GM18508 (cell line): ENCODE measurements at regions not wholly inside any gene's neighbourhood (a gene's known extent, or its start where the extent isn't known, plus 50 kb on each side); places are given as distances from the start of the nearest gene placed in this dataset.
"Not testable (repeated sequence)": the region's sequence is repeated elsewhere in the genome, so short reads cannot be mapped to it uniquely, and the experiment has no call there.

Source experiments
- ATAC-seq: cut with Tn5 transposase; IDR thresholded peaks from one replicate; pipeline ENCODE4 v1.9.1; 2021; ENCODE audit warnings: moderate number of reproducible peaks; ENCODE audit not compliant: insufficient read depth, unreplicated experiment

- ATAC-seq, result no peak
Measured at GRCh38 chr3:59513570-59513969, 463.7 kb upstream of the CFAP20DC start.

DNA sequence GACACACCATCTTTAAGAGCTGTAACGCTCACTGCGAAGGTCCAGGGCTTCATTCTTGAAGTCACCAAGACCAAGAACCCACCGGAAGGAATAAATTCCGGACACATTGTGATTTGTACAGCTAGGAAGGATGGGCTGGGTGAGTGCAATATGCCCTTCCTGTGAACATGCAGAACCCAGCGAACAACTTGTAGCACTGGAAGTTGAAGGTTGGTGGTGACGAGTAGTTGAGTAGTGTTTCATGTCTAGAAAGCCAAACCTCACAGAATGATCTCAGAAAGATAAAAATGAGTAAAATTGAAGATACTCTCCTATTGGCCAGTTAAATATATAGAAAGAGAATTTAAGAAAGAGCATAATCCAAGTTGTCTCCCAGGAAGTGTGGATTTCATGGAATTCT lies 462.2 kb upstream of the CFAP20DC start:
- no peak for ATAC-seq

GRCh38 chr3:59510576-59510975 lies 460.8 kb upstream of the CFAP20DC start:
- no peak for ATAC-seq

GRCh38 chr3:59508273-59508672 lies 458.4 kb upstream of the CFAP20DC start:
- no peak for ATAC-seq

- no peak for ATAC-seq
Measured at GRCh38 chr3:59506191-59506590, 456.4 kb upstream of the CFAP20DC start.

- no peak for ATAC-seq
Measured at GRCh38 chr3:59503441-59503840, 453.6 kb upstream of the CFAP20DC start.

DNA sequence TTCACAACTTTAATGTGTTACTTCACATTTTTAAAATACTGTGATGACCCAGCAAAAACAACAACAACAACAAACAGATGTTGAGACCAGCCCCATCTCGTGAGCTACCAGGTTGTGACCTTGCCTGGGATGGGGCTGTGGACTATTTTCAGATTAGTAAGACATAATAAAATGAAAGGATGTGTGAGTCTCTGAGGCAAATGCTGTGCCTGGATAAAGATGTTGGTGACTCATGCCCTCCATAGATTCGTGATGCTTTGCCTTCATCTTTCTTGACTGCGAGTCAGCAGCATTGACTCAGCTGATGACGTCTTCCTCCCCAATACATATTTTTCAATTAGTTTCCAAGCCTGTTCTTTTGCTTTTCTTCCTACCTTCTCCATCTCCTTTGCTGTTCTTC lies 453.0 kb upstream of the CFAP20DC start:
- no peak for ATAC-seq

DNA sequence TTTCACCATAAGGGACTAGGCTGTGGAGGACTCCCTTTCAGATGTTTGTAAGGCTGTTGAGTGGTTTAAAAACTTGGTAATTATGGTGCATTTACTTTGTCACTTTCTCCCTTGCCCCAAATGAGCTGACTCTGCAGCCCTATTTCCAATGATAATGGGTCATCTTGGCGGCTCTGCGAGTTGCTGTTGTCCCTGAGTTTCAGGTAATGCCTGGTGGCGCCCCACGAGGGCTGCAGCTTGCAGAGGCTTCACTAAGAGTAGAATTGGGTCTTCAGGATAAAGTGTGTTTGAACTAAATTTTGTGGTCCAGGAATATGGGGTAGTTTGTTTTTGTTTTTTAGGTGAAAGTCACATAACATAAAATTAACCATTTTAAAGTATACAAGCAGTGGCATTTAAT lies 450.1 kb upstream of the CFAP20DC start:
- no peak for ATAC-seq

DNA sequence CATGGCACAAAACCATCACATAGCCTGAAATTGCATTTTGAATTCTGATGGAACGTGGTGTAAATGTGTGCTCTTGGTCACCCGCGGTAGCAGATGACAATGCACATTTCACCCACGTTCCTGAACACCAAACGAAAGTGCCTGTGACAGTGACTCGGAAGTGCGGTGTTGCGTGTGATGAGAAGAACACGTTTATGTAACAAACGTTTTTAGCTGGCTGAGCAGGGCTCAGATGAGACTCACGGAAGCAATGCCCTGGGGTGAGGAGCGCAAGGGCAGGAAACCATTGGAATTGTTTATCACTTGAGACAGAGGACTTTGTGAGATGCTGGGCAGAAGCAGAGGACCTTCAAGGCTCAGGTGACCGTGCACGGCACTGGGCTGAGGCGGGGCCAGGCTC lies 449.2 kb upstream of the CFAP20DC start:
- ATAC-seq, result no peak

GRCh38 chr3:59496250-59496649 lies 446.4 kb upstream of the CFAP20DC start:
- ATAC-seq, result no peak

DNA sequence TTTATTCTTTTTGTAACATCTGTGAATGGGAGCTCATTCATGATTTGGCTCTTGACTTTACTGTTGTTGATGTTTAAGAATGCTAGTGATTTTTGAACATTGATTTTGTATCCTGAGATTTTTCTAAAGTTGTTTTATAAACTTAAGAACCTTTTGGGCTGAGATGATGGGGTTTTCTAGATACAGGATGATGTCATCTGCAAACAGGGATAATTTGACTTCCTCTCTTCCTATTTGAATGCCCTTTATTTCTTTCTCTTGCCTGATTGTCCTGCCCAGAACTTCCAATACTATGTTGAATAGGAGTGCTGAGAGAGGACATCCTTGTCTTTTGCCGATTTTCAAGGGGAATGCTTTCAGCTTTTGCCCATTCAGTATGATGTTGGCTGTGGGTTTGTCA lies 445.1 kb upstream of the CFAP20DC start:
- not testable (repeated sequence) for ATAC-seq

GRCh38 chr3:59486520-59486919 lies 436.7 kb upstream of the CFAP20DC start:
- ATAC-seq, result no peak

- no peak for ATAC-seq
Measured at GRCh38 chr3:59483191-59483590, 433.4 kb upstream of the CFAP20DC start.

- no peak for ATAC-seq
Measured at GRCh38 chr3:59482684-59483083, 432.9 kb upstream of the CFAP20DC start.

- ATAC-seq, result no peak
Measured at GRCh38 chr3:59481776-59482400, 432.1 kb upstream of the CFAP20DC start.

DNA sequence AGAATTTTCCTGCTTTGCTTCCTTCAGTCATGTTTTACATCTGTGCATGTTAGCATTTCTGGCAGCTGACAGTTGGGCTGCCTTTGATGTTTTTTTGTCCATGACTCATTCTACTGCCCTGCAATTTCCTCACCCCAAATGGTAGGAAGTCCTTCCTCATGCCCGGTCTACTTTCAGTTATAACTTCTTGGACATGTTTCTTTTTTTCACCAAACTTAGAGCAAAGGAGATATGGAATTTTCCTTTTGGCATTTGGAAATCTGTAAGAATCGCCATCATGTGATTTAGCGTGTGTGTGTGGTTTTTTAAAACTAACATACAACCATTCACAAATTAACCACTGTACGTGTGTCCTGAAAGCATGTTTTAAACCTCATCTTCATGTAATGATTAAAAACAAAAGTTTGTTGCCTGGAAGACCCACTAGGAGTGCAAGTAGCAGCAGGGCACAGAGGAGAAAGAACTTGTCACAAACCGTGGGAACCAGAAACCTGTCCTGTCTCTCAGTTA lies 430.7 kb upstream of the CFAP20DC start:
- ATAC-seq, result peak; percentile 59

DNA sequence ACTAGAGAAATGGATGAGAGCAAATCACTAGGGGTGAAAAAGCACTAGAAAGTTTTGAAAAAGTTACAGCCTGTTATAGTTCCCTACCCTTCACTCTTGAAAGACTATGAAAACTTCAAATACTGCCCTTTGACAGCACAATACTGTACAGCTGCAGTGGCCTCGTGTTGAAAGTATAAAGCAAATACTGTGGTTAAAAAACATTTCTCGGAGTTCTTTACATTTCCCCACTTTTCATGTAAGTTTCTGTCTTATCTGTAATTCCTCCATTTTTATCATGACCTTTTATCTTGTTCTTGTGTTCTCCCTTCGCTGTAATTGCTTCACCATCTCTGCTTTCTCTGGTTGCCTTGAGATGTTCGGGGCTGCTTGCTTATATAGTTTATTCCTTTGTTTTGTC lies 423.8 kb upstream of the CFAP20DC start:
- ATAC-seq, result no peak

- ATAC-seq, result no peak
Measured at GRCh38 chr3:59472541-59472940, 422.7 kb upstream of the CFAP20DC start.

DNA sequence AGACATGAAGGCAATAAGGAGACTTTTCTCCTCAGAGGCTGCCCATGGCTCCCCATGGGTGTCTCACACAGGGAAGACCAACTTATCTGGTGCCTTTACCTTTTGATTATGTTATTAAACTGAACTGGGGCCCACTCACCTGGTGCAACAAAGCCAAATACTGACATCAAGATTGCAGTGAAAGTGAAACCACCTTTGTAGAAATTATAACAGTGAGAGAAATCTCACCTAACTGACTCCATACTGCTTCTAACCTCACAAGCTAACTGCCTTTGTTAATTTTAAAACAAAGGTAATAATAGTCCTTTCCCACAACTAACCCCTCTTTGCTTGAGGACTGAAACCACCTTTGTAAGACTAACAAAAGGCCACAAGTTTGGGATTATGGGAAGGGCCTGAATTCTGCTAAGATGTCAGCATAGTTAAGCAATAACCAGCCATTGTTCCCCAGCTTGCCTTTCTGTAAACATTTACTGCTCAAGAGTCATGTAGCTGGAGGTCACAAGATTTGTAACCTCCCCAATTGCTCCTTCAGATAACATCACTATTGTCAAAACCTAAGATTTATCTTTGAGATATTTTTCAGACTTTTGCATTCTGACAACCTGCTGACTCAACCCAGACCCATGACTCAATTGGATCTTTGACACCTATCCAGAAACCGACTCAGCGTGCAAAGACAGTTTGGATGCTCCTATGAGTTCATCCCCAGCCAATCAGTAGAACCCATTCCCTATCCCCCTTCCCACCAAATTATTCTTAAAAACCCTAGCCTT lies 420.3 kb upstream of the CFAP20DC start:
- ATAC-seq, result no peak

- ATAC-seq, result no peak
Measured at GRCh38 chr3:59467476-59467875, 417.7 kb upstream of the CFAP20DC start.

- no peak for ATAC-seq
Measured at GRCh38 chr3:59464187-59464586, 414.4 kb upstream of the CFAP20DC start.

GRCh38 chr3:59463253-59463652 lies 413.4 kb upstream of the CFAP20DC start:
- ATAC-seq, result no peak
